Fibroblast of lung (primary cell): ENCODE measurements at regions not wholly inside any gene's neighbourhood (a gene's known extent, or its start where the extent isn't known, plus 50 kb on each side); places are given as distances from the start of the nearest gene placed in this dataset.

Experiments
- DNase-seq, 2 donors: peaks; one replicate each; pipeline versions ENCODE4 v3.0.0 to v3.0.0-alpha.2; 2010; ENCODE audit warnings: low read depth in 2 of 2
- H2AFZ ChIP-seq: 2 replicates; pipeline ENCODE4 v1.5.1; 2012; ENCODE audit warnings: low read length, control low read depth, inconsistent platforms
- H3K27ac ChIP-seq: 2 replicates; pipeline ENCODE4 v1.5.1; 2011; ENCODE audit warnings: low read length, control low read depth; ENCODE audit not compliant: insufficient read depth
- H3K27me3 ChIP-seq: 2 replicates; pipeline ENCODE4 v1.5.1; 2011; ENCODE audit warnings: mild to moderate bottlenecking, low read length; ENCODE audit not compliant: control insufficient read depth, insufficient read depth
- H3K36me3 ChIP-seq: 2 replicates; pipeline ENCODE4 v1.5.1; 2011; ENCODE audit warnings: low read length; ENCODE audit not compliant: control insufficient read depth, insufficient read depth
- H3K4me1 ChIP-seq: 2 replicates; pipeline ENCODE4 v1.5.1; 2011; ENCODE audit warnings: low read length; ENCODE audit not compliant: control insufficient read depth, insufficient read depth; ENCODE audit errors: extremely low read depth
- H3K4me2 ChIP-seq: 2 replicates; pipeline ENCODE4 v1.5.1; 2011; ENCODE audit warnings: low read length, control low read depth; ENCODE audit not compliant: insufficient read depth; ENCODE audit errors: extremely low read depth
- H3K4me3 ChIP-seq, 4 experiments: fragments of 200-600 bp in 1 of 4; sonication (generic) in 1 of 4; replicated peaks in 1 of 4; 2 replicates each; pipeline ENCODE4 v1.5.1; 2011 to 2016; ENCODE audit warnings: low read length in 4 of 4, low read depth in 3 of 4, mild to moderate bottlenecking in 3 of 4, control low read depth in 2 of 4, inconsistent platforms in 1 of 4, mixed read lengths in 1 of 4; ENCODE audit not compliant: insufficient read depth in 1 of 4; ENCODE audit errors: control extremely low read depth in 1 of 4
- H3K79me2 ChIP-seq: 2 replicates; pipeline ENCODE4 v1.5.1; 2012; ENCODE audit warnings: mild to moderate bottlenecking, low read length, inconsistent platforms; ENCODE audit not compliant: control insufficient read depth, insufficient read depth
- H3K9ac ChIP-seq: 2 replicates; pipeline ENCODE4 v1.5.1; 2011; ENCODE audit warnings: mild to moderate bottlenecking, low read length, control low read depth; ENCODE audit not compliant: insufficient read depth
- H3K9me3 ChIP-seq: 2 replicates; pipeline ENCODE4 v1.5.1; 2012; ENCODE audit warnings: low read depth, low read length; ENCODE audit not compliant: control insufficient read depth, insufficient read depth
- H4K20me1 ChIP-seq: 2 replicates; pipeline ENCODE4 v1.5.1; 2011; ENCODE audit warnings: low read length; ENCODE audit not compliant: control insufficient read depth, insufficient read depth; ENCODE audit errors: extremely low read depth
- EZH2 ChIP-seq: IDR thresholded peaks from 2 replicates; pipeline ENCODE4 v1.5.1; 2012; ENCODE audit warnings: low read length, control low read depth, mild to moderate bottlenecking; ENCODE audit errors: missing control alignments
- TF ChIP-seq, protein P1 (sequence below), 2 donors: IDR thresholded peaks in 1 of 2; conservative IDR thresholded peaks in 1 of 2; 1 replicate in 1 of 2; 2 replicates in 1 of 2; pipeline ENCODE4 v1.5.1; 2011 to 2012; ENCODE audit warnings: low read length in 2 of 2, control low read depth in 1 of 2, inconsistent platforms in 1 of 2, low read depth in 1 of 2, mild to moderate bottlenecking in 1 of 2

DNA sequence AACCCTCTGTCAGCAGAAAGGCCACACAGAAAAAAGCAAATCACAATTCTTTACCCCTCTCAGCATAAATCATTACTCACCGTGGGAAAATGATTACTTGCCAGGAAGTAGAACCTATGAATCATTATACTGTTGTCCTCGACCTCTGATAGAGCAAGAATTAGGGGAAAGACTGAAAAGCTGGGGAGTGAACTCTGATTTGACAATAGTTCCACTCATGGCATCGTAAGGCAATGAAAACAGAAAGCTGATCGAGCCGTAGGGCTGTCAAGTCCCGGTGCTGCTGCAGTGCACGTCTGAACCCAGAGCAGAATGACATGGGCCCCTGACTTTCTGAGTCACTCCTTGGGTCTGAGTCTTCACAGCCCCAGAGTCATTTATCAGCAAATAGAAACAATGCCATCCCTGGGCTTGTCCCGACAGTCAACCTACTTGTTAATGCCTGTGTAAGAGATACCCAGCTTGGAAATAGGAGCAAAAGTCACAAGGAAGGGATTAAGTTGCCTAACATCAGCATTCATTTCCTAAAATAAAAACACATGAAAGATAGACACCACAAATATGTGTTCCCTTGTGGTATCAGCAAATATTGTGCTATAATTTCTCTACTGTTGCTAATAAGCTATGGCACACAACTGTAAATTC lies 224.8 kb upstream of the MARCKS start:
- no peaks in the 10 kb centered on the region for H4K20me1 ChIP-seq
- no peaks in the 10 kb centered on the region for H3K9me3 ChIP-seq
- peak overlapping the region; percentile 64 for H3K27ac ChIP-seq
- TF ChIP-seq, protein P1, sequence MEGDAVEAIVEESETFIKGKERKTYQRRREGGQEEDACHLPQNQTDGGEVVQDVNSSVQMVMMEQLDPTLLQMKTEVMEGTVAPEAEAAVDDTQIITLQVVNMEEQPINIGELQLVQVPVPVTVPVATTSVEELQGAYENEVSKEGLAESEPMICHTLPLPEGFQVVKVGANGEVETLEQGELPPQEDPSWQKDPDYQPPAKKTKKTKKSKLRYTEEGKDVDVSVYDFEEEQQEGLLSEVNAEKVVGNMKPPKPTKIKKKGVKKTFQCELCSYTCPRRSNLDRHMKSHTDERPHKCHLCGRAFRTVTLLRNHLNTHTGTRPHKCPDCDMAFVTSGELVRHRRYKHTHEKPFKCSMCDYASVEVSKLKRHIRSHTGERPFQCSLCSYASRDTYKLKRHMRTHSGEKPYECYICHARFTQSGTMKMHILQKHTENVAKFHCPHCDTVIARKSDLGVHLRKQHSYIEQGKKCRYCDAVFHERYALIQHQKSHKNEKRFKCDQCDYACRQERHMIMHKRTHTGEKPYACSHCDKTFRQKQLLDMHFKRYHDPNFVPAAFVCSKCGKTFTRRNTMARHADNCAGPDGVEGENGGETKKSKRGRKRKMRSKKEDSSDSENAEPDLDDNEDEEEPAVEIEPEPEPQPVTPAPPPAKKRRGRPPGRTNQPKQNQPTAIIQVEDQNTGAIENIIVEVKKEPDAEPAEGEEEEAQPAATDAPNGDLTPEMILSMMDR (conservative IDR thresholded peaks at IDR 0.05 in 1 of 2, IDR thresholded peaks at IDR 0.05 in 1 of 2; ENCODE audit: low read depth in 1 of 2, low read length in 2 of 2), result no peak
- H3K79me2 ChIP-seq, result no peaks in the 10 kb centered on the region
- H3K9ac ChIP-seq, result no peak overlapping the region
- peak overlapping the region; percentile 81 for H3K4me2 ChIP-seq
- H3K27me3 ChIP-seq, result no peaks in the 10 kb centered on the region
- no peaks in the 10 kb centered on the region for H3K36me3 ChIP-seq
- peak overlapping the region; percentile 41 for H2AFZ ChIP-seq
- DNase-seq, result peak; percentile 80 to 94
- H3K4me3 ChIP-seq, result peak overlapping the region; percentile 12 to 32 (median 29)
- H3K4me1 ChIP-seq, result peaks cover 11% of the 10 kb centered on the region

DNA sequence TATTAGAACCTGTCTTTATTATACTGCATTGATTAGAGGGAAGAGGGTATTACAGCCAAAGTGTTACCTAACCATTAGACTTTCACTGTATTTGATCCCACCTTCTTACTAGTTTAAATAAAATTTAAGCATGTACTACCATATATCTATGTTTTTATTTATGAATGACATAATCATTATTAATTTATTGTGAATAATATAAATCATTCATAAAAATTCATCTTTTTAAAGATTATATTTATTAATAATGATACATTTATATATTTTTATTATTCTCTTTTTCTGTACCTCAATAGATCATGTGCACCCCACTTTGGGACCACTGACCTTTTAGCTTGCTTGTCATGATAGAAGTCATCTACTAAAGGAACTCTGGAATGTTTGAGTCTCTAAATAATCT lies 223.5 kb upstream of the MARCKS start:
- no peak overlapping the region for H2AFZ ChIP-seq
- no peak overlapping the region for H3K27ac ChIP-seq
- no peaks in the 10 kb centered on the region for H4K20me1 ChIP-seq
- TF ChIP-seq EZH2, result no peak
- TF ChIP-seq, protein P1 (conservative IDR thresholded peaks at IDR 0.05 in 1 of 2, IDR thresholded peaks at IDR 0.05 in 1 of 2; ENCODE audit: low read depth in 1 of 2, low read length in 2 of 2), result no peak
- no peak for DNase-seq
- H3K4me1 ChIP-seq, result peaks cover 11% of the 10 kb centered on the region
- no peak overlapping the region for H3K9ac ChIP-seq
- no peaks in the 10 kb centered on the region for H3K27me3 ChIP-seq
- no peak overlapping the region for H3K4me2 ChIP-seq
- H3K9me3 ChIP-seq, result no peaks in the 10 kb centered on the region
- H3K79me2 ChIP-seq, result no peaks in the 10 kb centered on the region
- H3K4me3 ChIP-seq, result no peak overlapping the region
- H3K36me3 ChIP-seq, result no peaks in the 10 kb centered on the region

DNA sequence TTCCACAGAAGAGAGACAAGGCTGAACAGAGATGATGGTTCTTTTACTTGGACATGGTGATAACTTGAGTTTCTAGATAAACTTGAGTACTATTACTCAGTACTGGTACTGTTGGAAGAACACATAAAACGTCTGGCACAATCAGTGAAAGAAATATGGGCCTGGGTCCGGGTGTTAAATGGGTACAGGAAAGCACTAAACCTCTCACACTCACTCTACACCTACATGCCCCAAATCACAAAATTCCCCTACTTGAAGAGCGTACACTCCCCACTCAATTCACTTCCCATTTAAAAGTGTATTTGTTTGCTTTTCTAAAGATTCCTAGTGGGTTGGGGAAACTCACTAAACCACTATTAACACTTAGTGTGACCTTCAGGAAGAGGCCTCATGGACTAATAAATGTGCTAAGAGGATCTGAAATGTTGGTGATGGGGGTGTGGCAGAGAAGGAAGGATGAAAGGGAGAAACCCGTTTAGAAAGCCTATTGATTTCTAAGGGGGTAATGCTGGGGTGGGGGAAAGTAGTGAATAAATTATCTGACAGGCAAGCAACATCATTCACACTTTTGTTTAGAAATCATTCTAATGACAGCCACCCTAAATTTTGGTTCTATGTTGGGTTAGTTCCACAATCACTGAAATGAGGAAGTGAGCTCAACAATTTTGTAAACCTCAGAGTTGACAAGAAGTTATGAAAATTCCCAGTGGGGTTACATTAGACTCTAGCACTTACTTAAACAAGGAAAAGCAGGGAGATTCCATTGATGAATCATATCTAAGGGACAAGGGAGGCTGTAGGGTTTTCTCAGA lies 222.6 kb upstream of the MARCKS start:
- no peak for TF ChIP-seq EZH2
- TF ChIP-seq, protein P1 (conservative IDR thresholded peaks at IDR 0.05 in 1 of 2, IDR thresholded peaks at IDR 0.05 in 1 of 2; ENCODE audit: low read depth in 1 of 2, low read length in 2 of 2), result no peak
- Histone ChIP-seq H3K4me3 (no peak overlapping the region), H3K27ac (no peak overlapping the region), H3K4me2 (no peak overlapping the region), H3K36me3 (no peaks in the 10 kb centered on the region), H2AFZ (no peak overlapping the region), H3K27me3 (no peaks in the 10 kb centered on the region), H3K4me1 (peaks cover 11% of the 10 kb centered on the region), H3K79me2 (no peaks in the 10 kb centered on the region), H3K9ac (no peak overlapping the region), H3K9me3 (no peaks in the 10 kb centered on the region), H4K20me1 (no peaks in the 10 kb centered on the region)
- peak; percentile 51 to 81 for DNase-seq
